HUDEP-2 (cell line): ENCODE measurements at regions not wholly inside any gene's neighbourhood (a gene's known extent, or its start where the extent isn't known, plus 50 kb on each side); places are given as distances from the start of the nearest gene placed in this dataset.
A peak's percentile ranks its signal among the peaks of the same experiment; 100 is the strongest.

Source experiments
- DNase-seq, 76 experiments: peaks; one replicate each; lab custom pipeline; 2025; ENCODE audit not compliant: unreplicated experiment in 76 of 76; lab: John Stamatoyannopoulos, UW

DNA sequence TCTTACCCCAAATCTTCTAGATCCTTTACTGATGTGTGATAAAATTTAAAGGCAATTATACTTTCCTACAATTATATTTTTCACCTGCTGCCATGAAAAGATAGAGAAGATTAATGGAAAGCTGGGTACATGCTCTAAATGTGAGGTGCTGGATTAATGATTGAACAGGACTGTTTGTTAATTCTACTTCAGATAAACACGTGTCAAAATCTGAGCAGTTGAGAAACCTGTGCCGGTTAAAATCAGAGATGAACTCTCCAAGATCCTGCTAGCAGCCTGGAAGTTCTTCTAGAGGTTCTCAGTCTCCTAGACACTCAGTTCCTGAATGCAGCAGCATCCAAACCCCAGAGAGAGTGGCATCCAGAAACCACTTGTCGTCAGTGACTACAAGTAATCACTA lies 69.2 kb downstream of the INHBA start:
- no peak for DNase-seq

DNA sequence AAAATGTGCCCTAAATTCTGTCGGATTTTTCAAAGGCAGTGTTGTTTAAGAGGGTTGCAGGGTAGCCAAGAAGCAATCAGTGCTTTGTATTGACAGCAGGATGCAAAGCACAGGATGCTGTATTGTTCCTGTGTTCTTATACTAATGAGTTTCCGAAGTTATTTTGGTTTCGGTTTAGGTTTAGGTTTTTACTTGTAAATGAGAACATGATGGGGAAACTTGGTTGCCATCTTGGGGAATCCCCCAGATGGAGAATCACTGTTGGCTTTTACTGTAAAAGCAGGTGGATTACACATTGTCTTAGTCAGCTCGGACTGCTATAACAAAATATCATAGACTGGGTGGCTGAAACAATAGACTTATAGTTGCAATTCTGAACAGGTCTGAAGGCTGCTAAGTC lies 72.1 kb downstream of the INHBA start:
- no peak for DNase-seq

DNA sequence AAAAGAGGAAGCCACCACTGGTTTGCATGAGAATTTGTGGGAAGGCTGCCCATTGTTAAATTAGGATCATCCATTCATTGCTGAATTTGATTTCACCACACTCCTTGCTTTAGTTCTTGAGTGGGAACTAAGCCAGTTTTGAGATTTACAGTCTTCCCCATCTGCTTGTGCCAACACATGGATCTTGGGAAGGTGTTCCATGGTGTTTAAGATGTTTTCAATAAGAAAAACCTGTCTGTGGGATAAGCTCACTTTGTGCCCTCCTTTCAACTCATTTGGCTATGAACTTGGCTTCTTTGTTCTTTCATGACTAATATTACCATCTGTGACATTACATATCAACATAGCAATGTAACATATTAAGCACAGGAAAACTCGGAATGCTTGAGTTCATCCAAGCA lies 73.2 kb downstream of the INHBA start:
- no peak for DNase-seq

DNA sequence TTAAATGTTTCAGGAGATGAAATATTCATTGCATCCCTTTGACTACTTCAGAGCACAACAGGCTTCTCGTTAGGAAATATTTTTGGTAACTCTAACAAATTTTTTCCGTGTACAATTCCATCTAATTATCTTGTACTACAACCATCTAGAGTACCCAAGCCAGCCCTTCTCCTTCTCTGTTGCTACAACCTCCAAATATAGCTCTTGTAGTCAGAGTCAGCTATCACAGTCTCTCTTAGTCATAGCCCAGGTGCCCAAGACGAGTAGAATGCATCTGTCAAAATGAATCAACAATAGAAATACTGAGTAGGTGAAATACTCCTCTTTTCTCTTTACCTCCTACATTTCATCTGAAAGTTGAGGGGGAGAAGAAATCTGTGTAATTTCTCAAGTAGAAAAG lies 74.0 kb downstream of the INHBA start:
- no peak for DNase-seq

DNA sequence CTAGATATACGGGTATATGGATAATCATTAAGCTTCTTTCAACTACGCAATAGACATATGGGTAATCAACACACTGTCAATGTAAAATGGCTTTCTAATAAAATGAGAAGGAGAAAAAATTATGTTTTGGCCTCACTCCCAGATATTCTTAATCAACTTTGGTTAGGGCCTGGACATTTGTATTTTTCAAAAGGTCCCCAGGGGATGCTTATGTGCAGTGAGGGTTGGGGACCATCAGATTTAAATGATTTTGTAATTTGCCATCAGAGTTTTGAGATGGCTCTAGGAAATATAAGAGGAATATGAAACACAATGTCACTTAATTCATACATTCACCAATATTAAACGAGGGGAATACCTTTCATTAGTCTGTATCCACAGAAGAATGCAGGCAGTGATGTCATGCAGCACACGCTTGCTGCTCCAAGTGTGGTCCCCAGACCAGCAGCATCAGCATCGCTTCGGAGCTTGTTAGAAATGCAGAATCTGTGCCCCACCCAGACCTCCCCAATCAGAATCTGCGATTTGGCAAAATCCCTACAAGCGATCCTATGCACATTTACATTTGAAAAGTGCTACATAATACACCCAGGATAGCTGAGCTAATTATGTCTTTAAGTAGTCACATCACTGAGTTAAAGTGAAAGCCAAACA lies 75.1 kb downstream of the INHBA start:
- DNase-seq: no peak

DNA sequence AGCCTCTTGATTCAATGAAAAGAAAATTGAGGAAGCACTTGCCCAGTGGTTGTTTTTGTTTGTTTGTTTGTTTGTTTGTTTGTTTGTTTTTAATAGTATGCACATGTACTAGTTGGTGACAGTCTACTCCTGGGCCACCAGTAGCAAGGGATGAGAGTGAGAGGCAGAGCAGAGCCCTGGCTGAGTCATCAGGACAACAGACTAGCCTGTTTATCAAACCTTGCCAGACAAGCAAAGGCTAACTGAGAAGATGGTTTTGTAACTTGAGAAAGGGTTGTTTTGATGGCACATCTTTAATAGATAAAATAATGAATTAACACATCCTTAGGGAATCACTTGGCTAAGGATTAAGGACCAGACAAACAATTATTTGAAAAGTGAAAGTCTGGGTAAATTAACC lies 78.1 kb downstream of the INHBA start:
- no peak for DNase-seq

DNA sequence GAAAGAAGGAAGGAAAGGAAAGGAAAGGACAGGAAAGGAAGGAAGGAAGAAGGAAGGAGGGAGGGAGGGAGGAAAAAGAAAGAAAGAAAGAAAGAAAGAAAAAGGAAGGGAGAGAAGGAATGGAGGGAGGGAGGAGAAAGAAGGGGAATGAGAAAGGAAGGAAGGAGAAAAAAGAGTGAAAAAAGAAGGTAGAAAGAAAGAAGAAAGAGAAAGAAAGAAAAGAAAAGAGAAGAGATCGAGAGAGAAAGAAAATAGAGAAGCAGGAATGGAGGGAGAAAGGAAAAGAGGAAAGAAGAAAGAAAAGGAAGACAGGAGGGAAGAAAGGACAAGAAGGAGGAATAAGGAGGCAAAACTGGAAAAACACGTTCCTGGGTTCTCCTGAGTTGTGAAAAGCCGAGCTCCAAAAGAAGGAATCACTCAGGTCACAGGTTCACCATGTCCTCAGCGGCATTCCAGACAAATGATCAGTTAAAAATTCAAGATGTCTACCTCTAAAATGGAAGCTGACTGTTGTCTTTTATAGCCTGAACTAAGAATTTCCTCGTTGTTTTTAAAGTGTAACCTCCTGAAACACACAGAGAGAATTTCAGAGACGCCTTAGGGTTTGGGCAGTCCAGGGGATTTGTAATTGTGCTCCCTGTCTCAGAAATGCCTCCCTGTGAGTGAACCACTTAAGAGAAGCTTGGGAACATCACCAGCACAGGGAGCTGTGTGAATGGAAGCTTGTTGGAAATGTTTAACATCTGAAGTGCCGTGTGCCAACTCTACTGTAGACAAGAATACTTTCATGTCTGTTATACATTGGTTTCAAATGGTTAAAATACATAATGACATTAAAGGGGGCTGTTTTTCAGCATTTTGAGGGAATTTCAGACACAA lies 80.7 kb downstream of the INHBA start:
- DNase-seq: no peak

DNA sequence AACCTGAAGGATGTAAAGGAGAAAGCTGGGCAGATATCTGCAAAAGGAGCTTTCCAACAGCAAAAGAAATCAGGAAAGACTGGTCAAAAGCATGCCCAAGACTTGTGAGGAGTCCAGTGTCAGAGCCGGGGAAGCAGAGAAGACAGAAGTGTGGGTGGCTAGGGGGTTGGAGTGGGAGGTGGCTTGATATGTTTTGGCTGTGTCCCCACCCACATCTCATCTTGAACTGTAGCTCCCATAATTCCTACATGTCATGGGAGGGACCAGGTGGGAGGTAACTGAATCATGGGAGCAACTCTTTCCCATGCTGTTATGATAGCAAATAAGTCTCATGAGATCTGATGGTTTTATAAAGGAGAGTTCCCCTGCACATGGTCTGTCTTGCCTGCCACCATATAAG lies 84.9 kb downstream of the INHBA start:
- no peak for DNase-seq

DNA sequence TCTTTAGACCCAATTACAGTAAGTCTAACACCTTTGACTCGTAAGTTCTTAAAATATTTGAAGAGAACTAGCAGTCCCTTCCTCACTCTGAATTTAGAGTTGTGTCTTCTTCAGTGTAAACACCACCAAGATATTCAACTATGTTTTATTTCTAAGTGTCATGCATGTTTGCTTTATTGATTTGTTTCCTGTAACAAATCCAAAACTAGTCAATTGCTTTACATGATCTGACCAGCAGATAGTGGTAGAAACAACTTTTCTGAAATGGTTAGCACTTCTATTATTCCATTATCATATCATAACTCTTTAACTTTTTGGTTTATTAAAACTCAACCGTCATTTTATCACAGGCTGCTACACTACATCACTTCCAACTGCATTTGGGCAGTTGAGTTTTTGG lies 90.1 kb downstream of the INHBA start:
- DNase-seq: no peak

DNA sequence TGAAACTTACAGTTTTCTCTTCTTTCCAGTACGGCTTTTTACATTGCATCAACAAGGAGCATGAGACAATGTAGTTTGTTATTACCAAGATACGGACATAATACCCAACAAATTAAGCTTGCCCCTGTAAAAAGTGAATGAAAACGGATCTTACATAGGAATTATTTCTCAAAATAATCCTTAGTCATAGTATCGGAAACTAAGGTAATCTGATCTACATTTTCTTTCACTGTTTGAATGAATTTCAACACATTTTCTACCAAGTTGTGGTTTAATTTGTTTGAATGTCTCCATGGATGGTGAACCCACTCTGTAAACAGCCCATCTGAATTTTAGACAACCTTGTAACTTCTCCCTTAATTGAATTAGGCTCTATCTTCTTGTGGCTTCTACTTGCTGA lies 90.5 kb downstream of the INHBA start:
- no peak for DNase-seq

DNA sequence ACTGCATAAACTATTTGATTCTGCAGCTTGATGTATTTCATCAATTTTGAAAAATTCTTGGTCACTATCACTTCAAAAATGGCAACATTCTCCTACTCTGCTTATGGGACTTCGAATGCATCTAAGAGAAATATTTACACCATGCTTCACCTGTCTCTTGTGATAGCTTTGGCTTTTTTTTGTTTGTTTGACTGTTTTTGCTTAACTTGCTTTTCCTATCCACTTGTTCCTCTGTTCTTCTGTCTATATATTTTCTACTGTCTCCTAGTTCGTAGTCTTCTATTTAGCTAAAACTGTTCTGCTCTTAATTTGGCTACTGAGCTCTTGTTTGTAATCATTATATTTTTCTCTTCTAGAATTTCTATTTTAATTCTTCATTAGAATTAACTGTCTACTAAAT lies 94.4 kb downstream of the INHBA start:
- DNase-seq: no peak

DNA sequence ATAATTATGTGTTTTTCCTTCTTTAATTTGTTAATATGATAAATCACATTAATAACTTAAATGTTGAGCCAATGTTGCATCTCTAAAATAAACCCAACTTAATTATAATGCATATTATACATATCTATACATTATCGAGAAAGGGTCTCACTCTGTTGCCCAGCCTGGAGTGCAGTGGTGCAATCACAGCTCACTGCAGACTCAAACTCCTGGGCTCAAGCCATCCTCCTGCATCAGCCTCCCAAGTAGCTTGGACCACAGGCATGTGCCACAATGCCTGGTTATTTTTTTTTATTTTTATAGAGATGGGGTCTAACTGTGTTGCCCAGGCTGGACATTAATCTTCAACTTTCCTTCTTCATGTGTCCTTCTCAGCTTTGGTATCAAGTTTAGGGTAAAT lies 98.9 kb downstream of the INHBA start:
- DNase-seq: no peak

DNA sequence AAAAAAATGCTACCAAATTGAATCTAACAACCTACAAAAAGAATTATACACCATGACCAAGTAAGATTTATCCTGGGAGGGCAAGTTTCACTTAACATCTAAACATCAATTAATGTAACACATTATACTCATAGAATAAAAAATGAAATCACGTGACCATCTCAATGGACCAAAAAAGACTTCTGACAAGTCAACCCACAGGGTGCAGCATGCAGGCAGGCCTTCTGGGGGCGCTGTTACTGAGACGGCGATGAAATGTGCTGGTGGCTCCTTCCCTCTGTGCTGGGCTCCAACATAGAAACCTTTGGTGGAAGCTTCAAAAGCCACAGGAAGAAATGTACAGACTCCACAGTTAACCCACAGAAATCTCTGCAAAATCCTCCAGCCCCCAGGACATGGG lies 103.1 kb downstream of the INHBA start:
- DNase-seq: peak in 1 of 76 experiments; percentile 1

DNA sequence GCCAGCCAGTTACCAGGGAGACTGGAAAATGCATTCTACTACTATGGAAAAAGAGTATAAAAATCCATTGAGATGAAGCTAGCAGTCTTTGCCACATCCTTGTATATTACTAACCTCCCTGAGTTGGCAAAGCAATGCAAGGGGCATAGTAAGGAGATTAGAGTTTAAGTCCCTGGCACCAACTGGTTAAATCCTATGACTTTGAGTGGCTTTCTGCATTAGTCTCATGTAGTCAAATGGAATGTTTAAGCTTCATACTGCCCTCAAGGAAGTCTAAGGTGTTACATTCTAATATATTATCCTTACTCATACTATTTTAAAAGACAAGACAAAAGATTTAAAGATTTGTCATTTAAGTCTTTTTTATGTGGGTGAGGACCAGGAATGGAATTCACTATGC lies 110.1 kb downstream of the INHBA start:
- no peak for DNase-seq

DNA sequence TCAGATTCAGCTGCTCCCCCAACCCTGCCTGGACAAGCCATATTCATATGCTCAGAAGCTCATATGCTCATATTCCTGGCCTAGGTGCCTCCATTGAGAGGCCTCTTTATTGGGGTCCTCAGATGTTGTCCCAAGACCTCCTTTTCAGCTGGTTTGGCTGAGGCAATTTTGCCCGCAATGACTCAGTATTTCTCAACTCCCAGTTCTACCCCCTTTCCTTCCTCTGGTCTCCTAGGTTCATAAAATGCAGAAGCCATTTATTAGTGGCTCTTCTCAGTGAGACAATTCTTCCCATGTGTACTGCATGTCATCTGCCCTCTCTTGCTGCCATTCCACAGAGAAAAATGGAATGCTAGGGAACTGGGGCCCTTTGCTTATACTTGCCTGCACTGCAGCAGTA lies 110.7 kb downstream of the INHBA start:
- no peak for DNase-seq

DNA sequence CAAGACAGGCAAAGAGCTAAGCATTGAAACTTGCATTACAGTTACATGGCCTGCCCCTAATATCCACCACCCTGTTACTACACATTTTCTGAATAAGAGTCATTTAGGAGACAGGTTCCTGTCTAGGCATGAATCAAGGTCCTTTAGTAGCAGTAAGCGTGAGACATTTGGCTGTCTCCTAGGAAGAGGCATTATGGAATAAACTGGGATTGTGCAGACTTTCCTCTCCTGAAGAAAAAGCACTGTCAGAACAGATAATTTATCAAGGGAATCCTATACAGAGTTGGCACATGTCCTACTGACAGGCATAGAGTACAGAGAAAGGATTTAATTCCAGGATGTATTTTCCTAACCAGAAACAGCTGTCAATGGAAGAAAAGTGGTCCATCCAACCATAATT lies 111.9 kb downstream of the INHBA start:
- DNase-seq: no peak

DNA sequence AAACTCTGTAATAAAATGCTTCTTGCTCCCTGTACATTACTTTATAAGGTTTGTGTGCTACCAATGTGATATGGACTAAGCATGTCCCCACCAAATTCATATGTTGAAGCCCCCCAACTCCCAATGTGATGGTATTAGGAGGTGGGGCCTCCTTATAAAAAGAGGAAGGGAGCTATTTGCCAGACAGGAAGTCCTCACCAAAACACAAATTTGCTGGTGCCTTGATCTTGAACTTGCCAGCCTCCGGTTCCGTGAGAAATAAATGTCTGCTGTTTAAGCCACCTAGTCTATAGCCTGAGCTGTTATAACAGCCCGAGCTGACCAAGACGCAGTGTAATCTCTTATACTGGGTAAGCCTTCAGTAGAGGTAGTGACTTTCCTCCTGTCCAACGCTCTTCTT lies 114.5 kb downstream of the INHBA start:
- no peak for DNase-seq

DNA sequence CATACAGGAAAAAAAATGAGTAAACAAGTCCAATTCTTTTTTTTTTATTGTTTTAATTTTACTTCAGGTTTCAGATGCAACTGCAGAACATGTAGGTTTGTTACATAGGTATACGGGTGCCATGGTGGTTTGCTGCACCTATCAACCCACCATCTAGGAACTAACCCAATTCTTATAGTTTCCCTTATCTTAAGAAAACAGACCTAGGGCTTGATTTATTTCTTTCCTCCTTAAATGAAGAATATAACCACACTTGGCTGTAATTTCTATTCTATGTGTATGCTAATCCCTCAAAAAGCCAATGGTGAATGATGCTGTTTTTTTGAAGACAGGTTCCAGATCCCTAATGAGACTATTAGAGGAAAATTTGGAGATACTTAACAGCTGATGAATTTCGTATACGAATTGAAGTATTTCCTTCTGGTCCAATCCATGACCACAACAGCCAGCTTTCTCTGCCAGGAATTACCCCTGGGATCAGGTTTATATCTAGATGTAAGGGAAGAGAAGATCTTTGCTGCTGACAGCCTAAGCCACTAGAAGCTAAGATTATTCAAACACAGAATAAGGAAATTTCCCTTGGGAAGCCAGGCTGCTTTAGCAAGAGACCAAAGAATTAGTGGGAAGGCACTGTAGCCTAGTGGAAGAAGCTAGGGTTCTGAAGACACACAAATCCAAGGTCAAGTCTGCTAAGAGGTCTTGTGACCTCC lies 115.8 kb downstream of the INHBA start:
- DNase-seq: no peak

DNA sequence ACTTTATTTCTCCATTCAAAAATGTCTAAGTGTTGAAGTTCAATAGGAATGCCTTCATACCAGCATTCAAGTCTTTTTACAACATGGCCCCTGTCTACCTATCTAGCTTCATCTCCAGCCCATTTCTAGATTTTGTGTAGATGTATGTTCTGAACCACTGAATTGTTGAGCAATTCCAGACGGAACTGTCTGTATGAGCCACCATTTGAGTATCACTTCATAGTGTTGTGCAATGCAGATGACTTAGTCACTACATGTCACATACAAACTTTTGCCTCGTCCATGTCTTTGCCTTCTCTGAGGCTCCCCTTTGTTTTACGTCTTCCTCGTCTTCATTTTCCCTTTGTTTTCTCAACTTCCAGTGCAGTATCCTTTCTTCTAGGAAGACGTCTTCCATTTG lies 118.1 kb downstream of the INHBA start:
- DNase-seq: no peak

DNA sequence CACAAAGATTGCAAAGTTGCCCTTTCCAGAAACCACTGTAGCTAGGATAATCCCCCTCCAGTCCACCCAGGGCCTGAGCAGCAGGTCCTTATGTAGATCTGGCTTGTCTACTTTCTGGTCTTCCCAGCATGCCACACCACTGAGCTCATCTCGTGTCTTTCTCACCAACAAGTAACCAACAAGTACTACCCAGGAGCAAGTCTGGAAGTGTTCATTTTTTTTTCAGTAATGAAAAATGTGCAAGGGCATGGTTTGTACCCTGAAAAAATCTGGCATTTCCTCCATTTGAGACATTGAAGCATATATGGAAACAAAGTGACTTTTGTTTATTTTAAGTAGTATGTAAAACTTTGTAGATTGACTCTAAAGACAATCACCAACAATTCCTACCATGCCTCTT lies 120.8 kb downstream of the INHBA start:
- DNase-seq: no peak

DNA sequence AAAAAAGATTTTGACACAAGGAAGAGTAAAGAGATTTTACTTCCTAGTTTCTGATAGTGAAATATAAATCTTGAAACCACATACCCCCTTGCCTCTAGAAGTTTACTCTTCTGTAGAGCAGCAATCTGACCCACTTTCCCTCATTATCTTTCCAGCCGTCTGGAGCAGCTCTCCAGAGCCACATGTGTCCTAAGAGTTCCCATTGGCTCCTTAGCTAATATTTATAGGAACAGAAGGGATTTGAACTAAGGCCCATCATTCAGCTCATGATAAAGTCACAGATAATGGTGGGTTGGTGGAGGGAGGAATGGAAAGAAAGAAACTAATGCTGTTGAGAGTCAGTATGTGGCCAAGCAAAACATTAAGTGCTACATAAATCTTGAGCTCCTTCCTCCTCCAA lies 121.8 kb downstream of the INHBA start:
- DNase-seq: no peak
